ENCODE measurements at regions not wholly inside any gene's neighbourhood (a gene's known extent, or its start where the extent isn't known, plus 50 kb on each side); places are given as distances from the start of the nearest gene placed in this dataset.

DNA sequence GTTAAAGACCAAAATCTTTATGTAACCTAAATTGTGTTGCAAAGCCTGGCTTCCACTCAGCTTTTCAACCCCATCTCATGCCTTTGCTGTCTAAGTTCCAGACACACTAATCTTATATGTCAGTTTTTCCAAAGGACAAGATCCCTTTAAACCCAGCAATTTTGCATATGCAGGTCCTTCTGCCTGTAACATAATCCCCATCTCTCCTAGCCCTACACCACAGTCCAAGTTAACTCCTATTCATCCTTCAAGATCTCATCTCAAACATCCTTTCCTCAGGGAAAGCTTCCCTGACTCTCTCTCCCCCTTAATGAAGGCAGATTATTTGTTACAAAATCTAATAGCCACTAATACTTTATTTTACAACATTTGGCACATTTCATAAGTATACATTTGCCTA lies 366.3 kb downstream of the PLPP3 start:
- no peak for DNase-seq

DNA sequence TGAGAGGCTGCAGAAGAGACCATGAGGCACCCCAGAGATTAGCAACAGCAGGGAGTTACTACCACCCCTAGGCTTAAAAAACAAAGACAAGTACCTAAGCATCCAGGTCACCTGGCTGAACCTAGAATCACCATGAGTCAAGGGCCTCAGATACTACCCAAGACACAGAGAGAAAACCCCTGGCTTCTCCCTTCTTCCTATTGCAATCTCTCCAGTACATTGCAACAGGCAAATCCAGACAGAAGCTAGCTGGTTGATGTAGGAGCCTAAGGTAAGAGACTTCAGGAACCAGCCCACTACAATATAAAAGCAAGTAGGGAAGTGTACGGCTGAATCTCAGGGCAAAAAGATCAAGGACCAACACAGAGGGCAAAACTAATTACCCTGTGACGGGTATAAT lies 367.2 kb downstream of the PLPP3 start:
- DNase-seq: no peak

DNA sequence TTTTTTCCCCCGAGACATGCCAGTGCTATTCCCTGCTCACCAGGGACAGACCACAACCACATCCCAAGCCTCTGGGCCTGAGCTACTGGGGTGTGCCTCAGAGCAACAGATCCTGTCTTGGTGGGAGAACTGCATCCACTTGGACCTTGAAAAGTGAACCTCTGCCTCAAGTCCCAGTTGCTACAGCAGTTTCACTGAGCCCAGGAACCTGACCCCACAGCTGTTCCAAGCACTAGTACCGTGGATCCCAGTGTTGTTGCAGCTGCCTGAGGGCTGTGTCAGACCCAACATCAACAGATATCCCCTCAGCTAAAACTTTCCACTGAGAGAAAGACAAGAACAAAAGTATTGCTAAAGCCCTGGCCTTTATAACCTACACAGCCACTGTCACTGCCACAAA lies 373.0 kb downstream of the PLPP3 start:
- DNase-seq: no peak

- DNase-seq: no peak
These were observed 375.2 kb downstream of the PLPP3 start for GRCh38 chr1:56204206-56204605.

DNA sequence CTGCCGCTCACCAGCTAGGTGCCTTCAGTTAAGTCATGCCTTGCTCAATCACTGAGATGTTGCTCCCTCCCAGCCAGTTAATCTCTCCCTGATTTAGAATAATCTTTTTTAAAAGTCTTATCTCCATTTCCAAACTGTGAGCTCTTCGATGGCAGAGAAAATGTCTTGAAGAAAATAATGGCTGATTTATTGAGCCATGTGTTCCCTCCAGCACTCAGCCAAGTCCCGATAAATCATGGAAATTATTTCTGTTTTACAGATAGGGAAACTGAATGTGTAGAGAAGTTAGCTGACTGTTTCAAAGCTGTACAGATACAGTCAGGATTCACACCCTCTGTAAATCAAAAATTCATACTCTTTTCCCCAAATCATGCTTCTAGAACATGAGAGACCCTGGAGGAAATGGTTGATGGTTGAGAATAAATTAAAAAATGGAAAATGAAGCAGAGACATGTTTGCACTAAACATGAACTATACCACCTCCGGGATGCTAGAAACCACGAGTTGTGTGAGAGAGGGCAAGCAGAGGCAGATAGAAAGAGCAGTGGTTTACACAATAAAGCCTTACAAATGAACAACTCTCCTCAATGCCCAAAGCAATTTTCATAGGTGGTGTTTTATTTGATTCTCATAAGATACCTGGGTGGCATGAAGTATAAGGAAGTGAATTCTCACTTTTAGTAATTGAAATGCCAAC lies 376.4 kb downstream of the PLPP3 start:
- DNase-seq: no peak

DNA sequence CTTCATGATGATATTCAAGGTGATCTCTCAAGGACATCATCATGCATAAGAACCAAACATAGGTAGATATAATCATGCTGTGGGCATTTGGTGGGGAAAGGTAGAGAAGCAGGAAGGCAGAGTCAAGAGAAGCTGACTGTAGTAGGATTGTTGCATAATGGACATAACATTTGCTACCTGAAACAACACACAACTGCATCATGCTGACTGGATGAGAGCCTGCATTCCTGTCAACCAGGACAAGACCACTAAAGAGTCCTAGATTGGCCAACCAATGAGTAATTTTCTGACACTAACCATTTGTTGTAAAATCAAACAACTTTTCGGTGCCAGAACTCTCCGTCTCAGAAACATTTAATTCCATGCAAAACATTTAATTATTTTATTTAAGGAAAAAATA lies 377.2 kb downstream of the PLPP3 start:
- no peak for DNase-seq

GRCh38 chr1:56200896-56201295 lies 378.5 kb downstream of the PLPP3 start:
- DNase-seq: no peak

- DNase-seq: no peak
These were observed 378.9 kb downstream of the PLPP3 start for GRCh38 chr1:56200442-56200841.

- DNase-seq: no peak
These were observed 379.4 kb downstream of the PLPP3 start for GRCh38 chr1:56199956-56200355.

DNA sequence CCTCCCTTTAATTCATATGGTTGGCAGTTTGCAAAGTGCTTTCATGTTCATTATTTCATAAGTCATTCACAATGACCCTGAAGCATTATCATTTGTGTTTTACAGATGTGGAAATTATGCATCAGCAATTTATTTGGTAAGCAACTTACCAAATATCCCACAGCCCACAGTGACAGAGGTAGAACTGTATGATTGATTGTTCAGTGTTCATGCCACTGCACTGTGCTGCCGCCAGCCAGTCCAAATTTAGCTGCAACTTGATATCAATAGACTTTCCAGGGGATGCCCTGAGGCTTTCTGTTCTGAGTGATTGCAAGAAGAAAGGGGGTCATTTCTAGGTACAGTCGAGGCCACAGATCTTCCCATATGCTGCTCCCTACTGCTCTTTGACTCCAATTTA lies 380.3 kb downstream of the PLPP3 start:
- no peak for DNase-seq

DNA sequence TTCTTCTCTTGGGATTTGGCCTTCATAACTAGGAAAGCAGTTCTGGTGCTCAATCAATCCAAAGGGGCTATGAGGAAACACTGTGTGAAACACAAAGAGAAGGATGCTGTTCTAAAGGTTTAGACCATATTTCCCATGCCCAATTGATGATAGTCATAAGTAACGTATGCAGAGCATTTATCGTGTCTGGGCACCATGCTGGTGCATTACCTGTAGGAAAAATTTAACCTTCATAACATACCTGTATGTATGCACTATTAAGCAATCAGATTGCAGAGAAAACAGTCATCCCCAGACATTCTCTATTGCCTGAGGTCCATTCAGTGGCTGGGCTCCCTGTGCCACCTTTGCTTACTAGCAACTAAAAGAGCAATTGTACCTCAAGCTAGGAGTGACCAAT lies 381.4 kb downstream of the PLPP3 start:
- DNase-seq: no peak

- no peak for DNase-seq
These were observed 382.5 kb downstream of the PLPP3 start for GRCh38 chr1:56196839-56197238.

GRCh38 chr1:56194701-56195300 lies 384.6 kb downstream of the PLPP3 start:
- DNase-seq: no peak

- no peak for DNase-seq
These were observed 385.7 kb downstream of the PLPP3 start for GRCh38 chr1:56193656-56194055.

- no peak for DNase-seq
These were observed 388.0 kb downstream of the PLPP3 start for GRCh38 chr1:56191369-56191768.

DNA sequence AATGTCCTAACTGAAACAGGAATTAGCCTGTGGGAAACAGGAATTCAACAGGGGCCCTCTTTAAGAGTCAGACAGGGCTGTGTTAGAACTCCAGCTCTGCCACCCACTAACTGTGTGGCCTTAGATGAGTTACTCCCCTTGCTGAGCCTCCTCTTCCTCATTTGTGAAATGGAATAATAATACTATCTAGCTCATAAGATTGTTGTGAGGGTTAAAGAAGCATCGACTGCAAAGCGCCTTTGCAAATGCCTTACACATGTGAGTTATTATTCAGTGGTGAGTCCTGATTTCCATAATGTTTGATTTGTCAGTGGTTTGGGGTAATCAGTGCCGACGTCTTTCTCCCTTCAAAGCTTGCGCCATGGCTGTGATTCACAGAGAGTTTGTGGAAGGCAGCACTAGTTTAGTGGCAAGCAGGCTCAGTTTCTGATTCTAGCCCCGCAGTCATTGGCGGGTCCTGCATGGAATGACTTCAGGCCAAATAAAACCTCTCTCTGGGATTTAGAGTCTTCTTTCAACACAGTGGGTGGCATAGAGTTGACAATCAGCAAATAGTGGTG lies 388.5 kb downstream of the PLPP3 start:
- DNase-seq: no peak

DNA sequence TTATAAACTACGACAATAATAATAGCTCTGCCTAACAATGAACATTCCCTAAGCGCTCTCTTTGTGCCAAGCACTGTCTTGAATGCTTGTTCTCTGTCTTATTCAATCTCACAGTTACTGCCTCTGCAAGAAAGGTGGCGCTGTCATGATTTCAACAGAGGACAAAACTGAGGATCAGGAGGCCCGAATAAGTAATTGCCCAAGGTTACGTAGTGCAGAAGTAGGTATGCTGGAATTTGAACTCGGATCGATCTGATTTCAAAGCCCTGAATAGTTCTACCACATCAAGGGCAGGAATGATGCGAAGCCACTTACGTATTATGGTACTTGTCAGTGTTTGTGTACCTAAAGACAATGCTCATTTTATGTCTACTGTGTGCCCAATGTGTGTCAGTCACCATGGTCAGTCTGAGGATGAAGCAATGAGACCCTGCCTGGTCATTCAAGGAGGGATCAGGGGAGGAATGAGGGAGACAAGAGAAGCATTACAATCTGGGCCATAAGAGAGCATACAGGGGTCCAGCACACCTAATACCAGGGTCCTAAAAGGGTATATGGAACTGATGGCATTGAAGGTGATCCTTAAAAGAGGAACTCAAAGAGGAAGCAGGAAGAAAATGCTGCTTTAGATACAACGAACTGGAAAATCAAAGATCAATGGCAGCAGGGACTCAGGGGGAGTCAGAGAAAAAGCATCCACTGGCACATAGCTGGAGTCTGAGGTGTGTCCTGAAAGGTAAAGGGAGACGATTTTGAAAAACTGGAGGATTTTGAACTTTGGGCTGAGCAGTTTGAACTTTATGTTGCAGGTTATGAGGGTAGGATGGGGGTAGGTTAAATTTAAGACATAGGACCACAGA lies 389.2 kb downstream of the PLPP3 start:
- DNase-seq: no peak

DNA sequence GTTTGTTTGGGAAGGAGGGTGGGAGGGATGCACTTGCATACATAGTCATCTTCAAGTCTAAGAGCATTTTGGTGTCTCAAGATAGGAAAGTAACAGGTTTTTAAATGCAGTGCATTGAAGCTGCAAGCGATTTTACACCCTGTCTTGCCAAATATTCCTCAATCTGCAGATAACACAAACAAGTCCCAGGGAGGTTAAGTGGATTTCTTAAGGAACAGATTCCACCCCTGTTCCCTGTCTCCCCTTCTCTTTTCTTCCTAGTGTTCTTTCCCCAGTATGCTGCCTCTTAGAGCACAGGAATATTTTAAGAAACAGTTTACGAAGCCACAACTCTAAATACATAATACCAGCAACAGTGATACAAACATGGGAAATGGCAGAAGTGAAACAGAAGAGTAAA lies 389.9 kb downstream of the PLPP3 start:
- no peak for DNase-seq

GRCh38 chr1:56188855-56189254 lies 390.5 kb downstream of the PLPP3 start:
- no peak for DNase-seq

DNA sequence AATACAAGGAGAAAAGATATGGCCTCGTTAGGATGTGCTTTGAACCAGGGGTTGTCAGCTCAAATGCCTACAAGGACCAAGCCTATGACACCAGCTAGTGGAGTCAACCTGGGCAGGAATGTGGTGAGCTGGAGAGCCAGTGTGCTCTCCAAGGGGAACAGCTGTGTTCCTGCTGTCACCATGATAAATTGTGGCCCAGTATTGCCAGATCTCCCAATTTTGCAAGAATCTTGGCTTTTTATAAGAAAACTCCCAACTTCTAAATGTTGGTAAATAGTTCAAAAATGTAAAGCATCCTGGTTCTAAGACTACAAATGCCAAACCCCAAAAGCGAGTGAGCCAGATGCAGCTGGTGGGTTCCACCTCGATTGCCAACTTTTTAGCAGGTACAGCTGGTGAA lies 391.1 kb downstream of the PLPP3 start:
- DNase-seq: no peak

DNA sequence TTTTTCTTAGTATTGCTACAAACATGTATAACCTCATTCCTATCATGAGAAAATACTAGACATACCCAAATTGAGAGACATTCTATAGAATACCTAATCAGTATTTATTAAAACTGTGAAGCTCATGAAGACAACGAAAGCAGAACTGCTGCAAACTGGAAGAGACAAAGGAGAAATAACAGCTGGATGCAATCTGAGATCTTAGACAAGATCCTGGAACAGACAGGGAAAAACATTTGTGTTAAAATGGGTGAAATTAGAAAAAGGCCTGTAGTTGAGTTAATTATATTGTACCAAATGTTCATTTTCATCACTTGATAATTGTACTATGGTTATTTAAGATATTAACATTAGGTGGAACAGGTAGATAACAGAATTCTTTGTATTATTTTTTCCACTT lies 392.0 kb downstream of the PLPP3 start:
- DNase-seq: no peak

GRCh38 chr1:56185493-56185892 lies 393.9 kb downstream of the PLPP3 start:
- no peak for DNase-seq

- no peak for DNase-seq
These were observed 396.2 kb downstream of the PLPP3 start for GRCh38 chr1:56183151-56183550.
